HL-60 (cell line): ENCODE measurements at regions not wholly inside any gene's neighbourhood (a gene's known extent, or its start where the extent isn't known, plus 50 kb on each side); places are given as distances from the start of the nearest gene placed in this dataset.
"Not testable (repeated sequence)": the region's sequence is repeated elsewhere in the genome, so short reads cannot be mapped to it uniquely, and the experiment has no call there.

Experiments
- CTCF ChIP-seq: IDR thresholded peaks from one replicate; pipeline ENCODE4 v1.5.1; 2011; ENCODE audit warnings: low read length, control low read depth, inconsistent platforms; ENCODE audit not compliant: insufficient read depth
- REST ChIP-seq: IDR thresholded peaks from 2 replicates; pipeline ENCODE4 v1.6.1; 2012; ENCODE audit warnings: low read depth; ENCODE audit not compliant: insufficient replicate concordance

- not testable (repeated sequence) for TF ChIP-seq CTCF, REST
Observed at GRCh38 chr7:35913350-35913749, 112.5 kb downstream of the SEPTIN7 start.
